DND-41 (cell line): ENCODE measurements at regions not wholly inside any gene's neighbourhood (a gene's known extent, or its start where the extent isn't known, plus 50 kb on each side); places are given as distances from the start of the nearest gene placed in this dataset.

Source experiments
- ATAC-seq: fragments of 200-7000 bp; cut with Tn5 transposase; 3 replicates; pipeline ENCODE4 v1.9.1; 2021; ENCODE audit warnings: low read depth; ENCODE audit not compliant: insufficient read depth
- DNase-seq: peaks from one replicate; pipeline ENCODE4 v3.0.0-alpha.2; 2020
- H2AFZ ChIP-seq: 2 replicates; pipeline ENCODE4 v1.6.0; 2012; ENCODE audit warnings: low read depth, low read length
- H3K27ac ChIP-seq: 2 replicates; pipeline ENCODE4 v1.5.1; 2012; ENCODE audit warnings: low read length, inconsistent platforms
- H3K27me3 ChIP-seq: fragments of 200-600 bp; sonication (generic); 2 replicates; pipeline ENCODE4 v1.6.0; 2012; ENCODE audit warnings: low read length, mild to moderate bottlenecking, inconsistent platforms; ENCODE audit not compliant: insufficient read depth, poor library complexity
- H3K36me3 ChIP-seq: 2 replicates; pipeline ENCODE4 v1.5.1; 2012; ENCODE audit warnings: low read length, inconsistent platforms; ENCODE audit not compliant: insufficient read depth
- H3K4me1 ChIP-seq: 2 replicates; pipeline ENCODE4 v1.5.1; 2012; ENCODE audit warnings: mild to moderate bottlenecking, low read length; ENCODE audit not compliant: insufficient read depth
- H3K4me2 ChIP-seq: 2 replicates; pipeline ENCODE4 v1.6.0; 2012; ENCODE audit warnings: mild to moderate bottlenecking, moderate library complexity, low read length, inconsistent platforms; ENCODE audit not compliant: insufficient read depth
- H3K4me3 ChIP-seq, 2 experiments: fragments of 200-600 bp in 1 of 2; shearing (Covaris generic) in 1 of 2; 2 replicates each; pipeline ENCODE4 v1.5.1; 2012 to 2016; ENCODE audit warnings: inconsistent platforms in 2 of 2, low read length in 2 of 2, mild to moderate bottlenecking in 2 of 2, low read depth in 1 of 2, moderate library complexity in 1 of 2
- H3K79me2 ChIP-seq: 2 replicates; pipeline ENCODE4 v1.6.0; 2012; ENCODE audit warnings: low read length, inconsistent platforms; ENCODE audit not compliant: insufficient read depth
- H3K9ac ChIP-seq: 2 replicates; pipeline ENCODE4 v1.6.0; 2012; ENCODE audit warnings: low read depth, mild to moderate bottlenecking, inconsistent platforms, low read length, moderate library complexity
- H3K9me3 ChIP-seq: 2 replicates; pipeline ENCODE4 v1.5.1; 2012; ENCODE audit warnings: low read length, moderate library complexity, mild to moderate bottlenecking, inconsistent platforms; ENCODE audit not compliant: insufficient read depth, severe bottlenecking
- H4K20me1 ChIP-seq: 2 replicates; pipeline ENCODE4 v1.6.0; 2012; ENCODE audit warnings: low read length; ENCODE audit not compliant: insufficient read depth
- EZH2 ChIP-seq: IDR thresholded peaks from 3 replicates; pipeline ENCODE4 v1.6.1; 2012; ENCODE audit warnings: borderline replicate concordance, low read depth, mild to moderate bottlenecking, moderate library complexity, low read length, inconsistent platforms; ENCODE audit not compliant: severe bottlenecking
- TF ChIP-seq, protein P1 (sequence below): IDR thresholded peaks from 2 replicates; pipeline ENCODE4 v1.5.1; 2012; ENCODE audit warnings: borderline replicate concordance, low read length, moderate library complexity, mild to moderate bottlenecking; ENCODE audit not compliant: poor library complexity, severe bottlenecking; ENCODE audit errors: extremely low read depth

- Histone ChIP-seq H3K4me1 (no peaks in the 10 kb centered on the region), H3K79me2 (no peaks in the 10 kb centered on the region), H3K9me3 (no peaks in the 10 kb centered on the region), H2AFZ (no peak overlapping the region), H3K27me3 (no peaks in the 10 kb centered on the region), H3K36me3 (no peaks in the 10 kb centered on the region), H4K20me1 (no peaks in the 10 kb centered on the region), H3K27ac (no peak overlapping the region), H3K4me3 (no peak overlapping the region), H3K4me2 (no peak overlapping the region), H3K9ac (no peak overlapping the region)
- no peak for ATAC-seq
- TF ChIP-seq EZH2, result no peak
- TF ChIP-seq, protein P1, sequence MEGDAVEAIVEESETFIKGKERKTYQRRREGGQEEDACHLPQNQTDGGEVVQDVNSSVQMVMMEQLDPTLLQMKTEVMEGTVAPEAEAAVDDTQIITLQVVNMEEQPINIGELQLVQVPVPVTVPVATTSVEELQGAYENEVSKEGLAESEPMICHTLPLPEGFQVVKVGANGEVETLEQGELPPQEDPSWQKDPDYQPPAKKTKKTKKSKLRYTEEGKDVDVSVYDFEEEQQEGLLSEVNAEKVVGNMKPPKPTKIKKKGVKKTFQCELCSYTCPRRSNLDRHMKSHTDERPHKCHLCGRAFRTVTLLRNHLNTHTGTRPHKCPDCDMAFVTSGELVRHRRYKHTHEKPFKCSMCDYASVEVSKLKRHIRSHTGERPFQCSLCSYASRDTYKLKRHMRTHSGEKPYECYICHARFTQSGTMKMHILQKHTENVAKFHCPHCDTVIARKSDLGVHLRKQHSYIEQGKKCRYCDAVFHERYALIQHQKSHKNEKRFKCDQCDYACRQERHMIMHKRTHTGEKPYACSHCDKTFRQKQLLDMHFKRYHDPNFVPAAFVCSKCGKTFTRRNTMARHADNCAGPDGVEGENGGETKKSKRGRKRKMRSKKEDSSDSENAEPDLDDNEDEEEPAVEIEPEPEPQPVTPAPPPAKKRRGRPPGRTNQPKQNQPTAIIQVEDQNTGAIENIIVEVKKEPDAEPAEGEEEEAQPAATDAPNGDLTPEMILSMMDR, result no peak
- DNase-seq, result no peak
Measured at GRCh38 chr9:108476574-108476973, 379.2 kb downstream of the ACTL7B start.

- Histone ChIP-seq H3K27ac (no peak overlapping the region), H3K9me3 (no peaks in the 10 kb centered on the region), H3K4me1 (no peaks in the 10 kb centered on the region), H4K20me1 (no peaks in the 10 kb centered on the region), H3K4me3 (no peak overlapping the region), H2AFZ (no peak overlapping the region), H3K79me2 (no peaks in the 10 kb centered on the region), H3K27me3 (no peaks in the 10 kb centered on the region), H3K4me2 (no peak overlapping the region), H3K9ac (no peak overlapping the region), H3K36me3 (no peaks in the 10 kb centered on the region)
- ATAC-seq (no peak), DNase-seq (no peak)
- TF ChIP-seq, protein P1, result no peak
- no peak for TF ChIP-seq EZH2
Measured at GRCh38 chr9:108475813-108476212, 380.0 kb downstream of the ACTL7B start.

- no peaks in the 10 kb centered on the region for H3K9me3 ChIP-seq
- no peak overlapping the region for H3K4me2 ChIP-seq
- H3K36me3 ChIP-seq, result no peaks in the 10 kb centered on the region
- DNase-seq (no peak), ATAC-seq (no peak)
- no peak overlapping the region for H3K4me3 ChIP-seq
- H3K4me1 ChIP-seq, result no peaks in the 10 kb centered on the region
- TF ChIP-seq, protein P1, result no peak
- no peak for TF ChIP-seq EZH2
- no peak overlapping the region for H3K27ac ChIP-seq
- no peak overlapping the region for H2AFZ ChIP-seq
- no peaks in the 10 kb centered on the region for H3K79me2 ChIP-seq
- H3K9ac ChIP-seq, result no peak overlapping the region
- H3K27me3 ChIP-seq, result no peaks in the 10 kb centered on the region
- no peaks in the 10 kb centered on the region for H4K20me1 ChIP-seq
Measured at GRCh38 chr9:108474356-108474755, 381.4 kb downstream of the ACTL7B start.
